Sigmoid colon (tissue), 6 donors: ENCODE measurements at regions not wholly inside any gene's neighbourhood (a gene's known extent, or its start where the extent isn't known, plus 50 kb on each side); places are given as distances from the start of the nearest gene placed in this dataset.

Experiments used
- DNase-seq: peaks from one replicate; pipeline ENCODE4 v3.0.0-alpha.2; 2019
- H3K27ac ChIP-seq, 4 donors: fragments of 200-600 bp; sonication (generic); one replicate each; pipeline ENCODE4 v1.5.1; 2016 to 2019; ENCODE audit warnings: mild to moderate bottlenecking in 1 of 4
- H3K27me3 ChIP-seq, 3 donors: fragments of 200-600 bp; sonication (generic); one replicate each; pipeline ENCODE4 v1.5.1; 2019; ENCODE audit warnings: mild to moderate bottlenecking in 1 of 3
- H3K36me3 ChIP-seq, 4 donors: fragments of 200-600 bp; sonication (generic); one replicate each; pipeline ENCODE4 v1.5.1; 2016 to 2019
- H3K4me1 ChIP-seq, 4 donors: fragments of 200-600 bp; sonication (generic); one replicate each; pipeline ENCODE4 v1.5.1; 2017 to 2019
- H3K4me3 ChIP-seq, 4 donors: fragments of 200-600 bp; sonication (generic); one replicate each; pipeline ENCODE4 v1.5.1; 2017 to 2019; ENCODE audit warnings: mild to moderate bottlenecking in 2 of 4, moderate library complexity in 1 of 4
- H3K9me3 ChIP-seq, 4 donors: fragments of 200-600 bp in 3 of 4; sonication (generic) in 3 of 4; one replicate each; pipeline versions ENCODE4 v1.5.1 to v1.6.1; 2013 to 2019
- EP300 ChIP-seq, 4 donors: sonication (generic); formaldehyde crosslinking; IDR thresholded peaks; one replicate each; pipeline ENCODE4 v1.6.1; 2017; ENCODE audit warnings: antibody characterized with exemption in 4 of 4
- POLR2A ChIP-seq, 2 donors: fragments of 450-650 bp; IDR thresholded peaks; one replicate each; pipeline ENCODE4 v1.6.1; 2016; ENCODE audit warnings: antibody characterized with exemption in 2 of 2, mild to moderate bottlenecking in 2 of 2, moderate library complexity in 2 of 2
- POLR2AphosphoS5 ChIP-seq, 4 donors: sonication (generic); formaldehyde crosslinking; IDR thresholded peaks; one replicate each; pipeline ENCODE4 v1.6.1; 2017; ENCODE audit warnings: antibody characterized with exemption in 4 of 4
- WGBS, 2 donors: extraction: QIAGEN DNeasy Blood & Tissue Kit; methylation state at CpG; one replicate each; pipeline ENCODE4 v1.1.7; 2013; 5-methylcytosine and 5-hydroxymethylcytosine counted together
- intact Hi-C: fragments of 100-400 bp; cut with DNase I; formaldehyde crosslinking; loops from one replicate; pipeline ENCODE4 v1.15.1; 2023
- TF ChIP-seq, protein P1 (sequence below), 4 experiments: fragments of 450-650 bp in 3 of 4; fragments of 200-600 bp in 1 of 4; IDR thresholded peaks; one replicate each; pipeline ENCODE4 v1.5.1; 2016 to 2019; ENCODE audit warnings: antibody characterized with exemption in 4 of 4, mild to moderate bottlenecking in 3 of 4, moderate library complexity in 2 of 4
- donor health status: healthy with polysubstance abuse.
- donor health status: healthy.

DNA sequence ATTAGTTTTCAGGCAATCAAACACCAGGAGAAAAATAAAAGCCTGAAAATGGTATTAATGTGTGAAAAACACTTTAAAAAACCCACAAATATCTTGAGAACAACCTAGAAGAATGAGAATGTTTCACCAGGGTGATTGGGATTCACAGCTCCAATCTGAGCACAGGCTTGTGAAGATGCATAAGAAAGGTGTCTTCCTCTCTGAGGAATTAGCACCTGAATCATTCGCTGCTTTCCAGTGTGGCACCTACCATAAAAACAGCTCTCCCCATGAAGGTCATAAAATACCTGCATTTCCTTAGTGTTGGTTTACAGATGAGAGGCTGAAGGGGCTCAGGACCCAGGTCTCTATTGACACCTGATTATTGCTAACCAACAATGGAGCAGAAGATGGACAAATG is 499.7 kb upstream of the KLHL29 start:
- Histone ChIP-seq H3K4me3 (no peak overlapping the region), H3K27me3 (no peaks in the 10 kb centered on the region), H3K36me3 (no peaks in the 10 kb centered on the region), H3K9me3 (no peaks in the 10 kb centered on the region), H3K4me1 (peaks cover 0 to 8% (median 0%) of the 10 kb centered on the region in 4 donors), H3K27ac (no peak overlapping the region)
- WGBS, 2 donors, result 48 to 55% methylated on average over 1 of the region's 1 CpG
- TF ChIP-seq EP300 (IDR thresholded peaks at IDR 0.05) (no peak), POLR2AphosphoS5 (IDR thresholded peaks at IDR 0.05) (no peak), POLR2A (IDR thresholded peaks at IDR 0.05) (no peak)
- TF ChIP-seq, protein P1, sequence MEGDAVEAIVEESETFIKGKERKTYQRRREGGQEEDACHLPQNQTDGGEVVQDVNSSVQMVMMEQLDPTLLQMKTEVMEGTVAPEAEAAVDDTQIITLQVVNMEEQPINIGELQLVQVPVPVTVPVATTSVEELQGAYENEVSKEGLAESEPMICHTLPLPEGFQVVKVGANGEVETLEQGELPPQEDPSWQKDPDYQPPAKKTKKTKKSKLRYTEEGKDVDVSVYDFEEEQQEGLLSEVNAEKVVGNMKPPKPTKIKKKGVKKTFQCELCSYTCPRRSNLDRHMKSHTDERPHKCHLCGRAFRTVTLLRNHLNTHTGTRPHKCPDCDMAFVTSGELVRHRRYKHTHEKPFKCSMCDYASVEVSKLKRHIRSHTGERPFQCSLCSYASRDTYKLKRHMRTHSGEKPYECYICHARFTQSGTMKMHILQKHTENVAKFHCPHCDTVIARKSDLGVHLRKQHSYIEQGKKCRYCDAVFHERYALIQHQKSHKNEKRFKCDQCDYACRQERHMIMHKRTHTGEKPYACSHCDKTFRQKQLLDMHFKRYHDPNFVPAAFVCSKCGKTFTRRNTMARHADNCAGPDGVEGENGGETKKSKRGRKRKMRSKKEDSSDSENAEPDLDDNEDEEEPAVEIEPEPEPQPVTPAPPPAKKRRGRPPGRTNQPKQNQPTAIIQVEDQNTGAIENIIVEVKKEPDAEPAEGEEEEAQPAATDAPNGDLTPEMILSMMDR (IDR thresholded peaks at IDR 0.05), result no peak
- intact Hi-C loops, result no loop called here
- DNase-seq, result no peak

DNA sequence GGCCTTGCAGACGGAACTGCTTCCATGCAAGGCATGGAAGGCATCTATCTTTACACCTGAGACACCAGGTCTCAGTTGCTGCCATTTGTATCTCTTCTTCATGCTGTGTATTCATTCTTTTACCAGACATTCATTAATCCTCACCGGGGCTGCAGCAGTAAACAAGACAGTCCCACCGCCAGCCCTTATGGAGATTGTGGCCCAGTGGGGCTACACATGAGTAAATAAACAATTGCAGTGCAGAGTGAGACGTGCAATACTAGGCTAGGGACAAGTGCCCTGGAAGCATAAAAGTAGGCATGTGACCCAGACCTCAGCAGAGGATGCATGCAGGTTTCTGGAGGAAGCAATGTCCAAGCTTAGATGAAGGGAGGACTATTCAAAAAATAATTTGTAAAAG is 497.6 kb upstream of the KLHL29 start:
- Histone ChIP-seq H3K27me3 (no peaks in the 10 kb centered on the region), H3K36me3 (no peaks in the 10 kb centered on the region), H3K4me1 (peaks cover 0 to 8% (median 0%) of the 10 kb centered on the region in 4 donors), H3K9me3 (no peaks in the 10 kb centered on the region), H3K4me3 (no peak overlapping the region), H3K27ac (no peak overlapping the region)
- WGBS, 2 donors, result 76 to 80% methylated on average over 4 of the region's 4 CpGs
- intact Hi-C loops, result no loop called here
- DNase-seq, result no peak
- no peak for TF ChIP-seq EP300 (IDR thresholded peaks at IDR 0.05)
- TF ChIP-seq POLR2AphosphoS5 (IDR thresholded peaks at IDR 0.05), result no peak
- TF ChIP-seq, protein P1 (IDR thresholded peaks at IDR 0.05), result no peak
- TF ChIP-seq POLR2A (IDR thresholded peaks at IDR 0.05), result no peak

DNA sequence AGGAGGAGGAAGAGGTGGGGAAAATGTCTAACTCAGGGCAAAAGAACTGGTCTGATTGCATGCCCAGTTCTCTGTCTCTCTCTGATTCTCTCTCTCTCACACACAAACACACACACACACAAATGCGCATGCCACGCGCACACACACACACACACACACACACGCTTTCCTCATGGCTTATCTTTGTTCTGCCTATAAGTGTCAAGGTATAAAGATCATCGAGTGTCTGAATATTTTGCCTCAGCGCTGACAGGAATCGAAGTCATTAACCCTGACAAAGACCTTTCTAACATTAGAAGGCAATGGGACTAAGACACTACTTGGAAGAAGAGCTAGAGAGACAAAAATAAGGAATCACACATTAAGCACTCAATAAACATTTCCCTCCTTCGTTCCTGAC is 497.1 kb upstream of the KLHL29 start:
- DNase-seq, result no peak
- Histone ChIP-seq H3K36me3 (no peaks in the 10 kb centered on the region), H3K27ac (no peak overlapping the region), H3K9me3 (no peaks in the 10 kb centered on the region), H3K4me3 (no peak overlapping the region), H3K27me3 (no peaks in the 10 kb centered on the region), H3K4me1 (peaks cover 0 to 3% (median 0%) of the 10 kb centered on the region in 4 donors)
- WGBS, 2 donors, result 86 to 89% methylated on average over 8 of the region's 8 CpGs
- intact Hi-C loops, result no loop called here
- TF ChIP-seq EP300 (IDR thresholded peaks at IDR 0.05), result no peak
- TF ChIP-seq, protein P1 (IDR thresholded peaks at IDR 0.05), result no peak
- TF ChIP-seq POLR2A (IDR thresholded peaks at IDR 0.05), result no peak
- TF ChIP-seq POLR2AphosphoS5 (IDR thresholded peaks at IDR 0.05), result no peak

DNA sequence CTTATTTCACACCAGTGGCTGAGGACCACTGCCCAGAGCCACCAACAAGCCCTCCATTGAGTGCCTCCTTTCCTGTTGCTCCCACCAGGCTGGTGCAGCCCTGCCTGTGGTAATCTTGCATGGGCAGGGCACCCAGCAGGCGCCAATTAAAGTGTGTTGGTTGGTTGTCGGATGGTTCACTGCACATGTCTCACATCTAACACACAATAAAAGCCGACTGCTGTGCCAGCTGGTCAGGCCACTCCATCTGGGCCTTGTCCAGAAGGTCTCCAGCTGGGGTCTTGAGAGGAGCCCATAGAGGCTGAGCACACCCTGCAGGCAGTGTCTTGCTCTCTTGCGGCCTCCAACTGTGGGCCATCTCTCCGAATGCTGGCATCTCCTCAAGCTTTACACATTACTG is 494.8 kb upstream of the KLHL29 start:
- WGBS, 2 donors, result 92 to 93% methylated on average over 5 of the region's 5 CpGs

More for the DNA sequence above, 494.8 kb upstream of the KLHL29 start:
- H3K9me3 ChIP-seq, result no peaks in the 10 kb centered on the region
- H3K4me1 ChIP-seq, result no peaks in the 10 kb centered on the region
- H3K27me3 ChIP-seq, result no peaks in the 10 kb centered on the region
- no peaks in the 10 kb centered on the region for H3K36me3 ChIP-seq
- TF ChIP-seq, protein P1 (IDR thresholded peaks at IDR 0.05), result no peak
- TF ChIP-seq EP300 (IDR thresholded peaks at IDR 0.05) (no peak), POLR2AphosphoS5 (IDR thresholded peaks at IDR 0.05) (no peak), POLR2A (IDR thresholded peaks at IDR 0.05) (no peak)
- H3K27ac ChIP-seq, result no peak overlapping the region
- no peak for DNase-seq
- H3K4me3 ChIP-seq, result no peak overlapping the region
- intact Hi-C loops, result no loop called here
